Upper lobe of right lung (tissue), 1 donor: ENCODE measurements at regions not wholly inside any gene's neighbourhood (a gene's known extent, or its start where the extent isn't known, plus 50 kb on each side); places are given as distances from the start of the nearest gene placed in this dataset.

Source experiments
- ATAC-seq: fragments of 200-7000 bp; cut with Tn5 transposase; one replicate; pipeline ENCODE4 v1.9.1; 2020; ENCODE audit warnings: mild to moderate bottlenecking, moderate library complexity
- DNase-seq: peaks from one replicate; pipeline ENCODE4 v3.0.0-alpha.2; 2020
- H3K27ac ChIP-seq: fragments of 200-600 bp; one replicate; pipeline ENCODE4 v1.8.0; 2022
- H3K27me3 ChIP-seq: fragments of 200-600 bp; one replicate; pipeline ENCODE4 v1.8.0; 2022; ENCODE audit warnings: mild to moderate bottlenecking
- H3K36me3 ChIP-seq: fragments of 200-600 bp; one replicate; pipeline ENCODE4 v1.8.0; 2022
- H3K4me1 ChIP-seq: fragments of 200-600 bp; one replicate; pipeline ENCODE4 v1.8.0; 2022
- H3K4me3 ChIP-seq: fragments of 200-600 bp; one replicate; pipeline ENCODE4 v1.8.0; 2022; ENCODE audit warnings: mild to moderate bottlenecking
- H3K9me3 ChIP-seq: fragments of 200-600 bp; one replicate; pipeline ENCODE4 v1.8.0; 2022
- CTCF ChIP-seq: fragments of 200-600 bp; IDR thresholded peaks from one replicate; pipeline ENCODE4 v1.8.0; 2022; ENCODE audit warnings: antibody characterized with exemption
- intact Hi-C: fragments of 100-400 bp; cut with DNase I; formaldehyde crosslinking; loops from one replicate; pipeline ENCODE4 v1.11.0; 2022
- donor health status: DM: no; HTN: yes; CAD: no; lungs with severe emphysema.

GRCh38 chr1:2911421-2912178, 109.7 kb upstream of the ACTRT2 start:
- DNase-seq, result no peak

DNA sequence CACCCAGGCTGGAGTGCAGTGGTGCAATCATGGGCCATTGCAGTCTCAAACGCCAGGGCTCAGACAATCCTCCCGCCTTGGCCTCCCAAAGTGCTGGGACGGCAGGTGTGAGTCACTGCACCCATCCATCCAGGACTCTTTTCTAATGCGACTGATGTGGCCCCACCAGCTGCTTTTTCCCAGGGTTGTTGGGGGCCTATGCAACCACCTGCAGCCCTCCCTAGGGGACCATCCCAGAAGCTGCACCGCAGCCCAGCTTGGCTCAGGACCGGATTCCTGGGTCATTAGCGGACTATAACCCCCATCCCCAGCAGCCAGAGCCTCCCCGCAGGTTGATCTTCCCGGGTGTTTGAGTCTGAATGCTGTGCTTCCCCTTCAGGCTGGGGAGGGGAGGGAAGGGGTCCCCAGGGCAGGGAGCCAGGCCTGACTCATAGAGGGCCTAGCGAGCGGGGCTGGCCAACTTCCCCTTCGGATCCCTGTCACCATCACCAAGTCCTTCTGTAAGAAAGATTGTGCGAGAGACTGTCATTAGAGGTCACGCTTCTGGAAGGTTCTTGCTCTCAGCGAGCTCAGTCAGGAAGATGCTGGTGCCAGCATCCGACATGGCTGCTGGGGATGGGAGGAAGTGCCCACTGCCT, 108.7 kb upstream of the ACTRT2 start:
- Histone ChIP-seq H3K27me3 (no peaks in the 10 kb centered on the region), H3K4me3 (no peak overlapping the region), H3K4me1 (no peaks in the 10 kb centered on the region), H3K9me3 (no peaks in the 10 kb centered on the region), H3K36me3 (no peaks in the 10 kb centered on the region), H3K27ac (no peak overlapping the region)
- no peak for ATAC-seq
- no peak for DNase-seq
- intact Hi-C loops, result no loop called here
- TF ChIP-seq CTCF, result no peak

More at GRCh38 chr1:2911421-2912178, 109.7 kb upstream of the ACTRT2 start:
- Histone ChIP-seq H3K4me3 (no peak overlapping the region), H3K27ac (no peak overlapping the region), H3K27me3 (no peaks in the 10 kb centered on the region), H3K36me3 (no peaks in the 10 kb centered on the region), H3K4me1 (no peaks in the 10 kb centered on the region), H3K9me3 (no peaks in the 10 kb centered on the region)
- intact Hi-C loops, result no loop called here
- no peak for ATAC-seq
- TF ChIP-seq CTCF, result no peak

GRCh38 chr1:2913091-2913490, 108.2 kb upstream of the ACTRT2 start:
- H3K9me3 ChIP-seq, result no peaks in the 10 kb centered on the region
- H3K36me3 ChIP-seq, result no peaks in the 10 kb centered on the region
- no peaks in the 10 kb centered on the region for H3K4me1 ChIP-seq
- ATAC-seq (no peak), DNase-seq (no peak)
- H3K27me3 ChIP-seq, result no peaks in the 10 kb centered on the region
- no peak overlapping the region for H3K27ac ChIP-seq
- no peak for TF ChIP-seq CTCF
- H3K4me3 ChIP-seq, result no peak overlapping the region
- intact Hi-C loops, result no loop called here

DNA sequence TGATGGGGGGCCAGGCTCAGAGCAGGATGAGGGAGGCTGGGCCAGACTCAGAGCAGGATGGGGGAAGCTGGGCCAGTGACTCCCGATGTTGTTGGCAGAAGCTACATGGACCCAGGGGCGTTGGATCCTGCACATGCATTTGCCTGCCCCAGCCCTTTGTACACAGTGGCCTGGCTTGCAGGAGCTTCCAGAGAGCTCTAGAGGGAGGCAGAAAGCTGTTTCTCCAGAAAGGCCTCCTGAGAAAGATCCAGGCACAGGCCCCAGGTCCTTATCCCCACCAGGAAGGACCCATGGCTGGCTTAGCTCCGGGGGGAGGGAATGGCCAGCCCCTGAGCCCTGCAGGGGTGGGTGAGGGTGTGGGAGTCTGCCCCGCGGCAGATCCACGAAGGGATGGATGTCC, 106.6 kb upstream of the ACTRT2 start:
- TF ChIP-seq CTCF, result no peak
- H3K27me3 ChIP-seq, result no peaks in the 10 kb centered on the region
- no peak overlapping the region for H3K4me3 ChIP-seq
- intact Hi-C loops, result no loop called here
- no peak overlapping the region for H3K27ac ChIP-seq
- H3K36me3 ChIP-seq, result no peaks in the 10 kb centered on the region
- DNase-seq (no peak), ATAC-seq (no peak)
- no peaks in the 10 kb centered on the region for H3K4me1 ChIP-seq
- no peaks in the 10 kb centered on the region for H3K9me3 ChIP-seq

GRCh38 chr1:2916153-2916552, 105.1 kb upstream of the ACTRT2 start:
- ATAC-seq, result no peak
- H3K27ac ChIP-seq, result no peak overlapping the region
- TF ChIP-seq CTCF, result no peak
- H3K4me1 ChIP-seq, result no peaks in the 10 kb centered on the region
- DNase-seq, result no peak
- no peak overlapping the region for H3K4me3 ChIP-seq
- H3K36me3 ChIP-seq, result no peaks in the 10 kb centered on the region
- no peaks in the 10 kb centered on the region for H3K9me3 ChIP-seq
- no peaks in the 10 kb centered on the region for H3K27me3 ChIP-seq
- intact Hi-C loops, result no loop called here
